GM21619 (cell line): ENCODE measurements at regions not wholly inside any gene's neighbourhood (a gene's known extent, or its start where the extent isn't known, plus 50 kb on each side); places are given as distances from the start of the nearest gene placed in this dataset.
"Not testable (repeated sequence)": the region's sequence is repeated elsewhere in the genome, so short reads cannot be mapped to it uniquely, and the experiment has no call there.

Source experiments
- ATAC-seq: cut with Tn5 transposase; IDR thresholded peaks from one replicate; pipeline ENCODE4 v1.9.1; 2021; ENCODE audit not compliant: unreplicated experiment

- ATAC-seq, result no peak
Measured at GRCh38 chr2:44084850-44085249, 83.8 kb upstream of the PPM1B start.

- ATAC-seq, result no peak
Measured at GRCh38 chr2:44086629-44087028, 82.0 kb upstream of the PPM1B start.

GRCh38 chr2:44087036-44087713 lies 81.5 kb upstream of the PPM1B start:
- peak; percentile 69 for ATAC-seq

- ATAC-seq, result no peak
Measured at GRCh38 chr2:44087714-44088092, 81.0 kb upstream of the PPM1B start.

- ATAC-seq, result not testable (repeated sequence)
Measured at GRCh38 chr2:44092519-44092918, 76.2 kb upstream of the PPM1B start.

- no peak for ATAC-seq
Measured at GRCh38 chr2:44093970-44094369, 74.7 kb upstream of the PPM1B start.

GRCh38 chr2:44097322-44097907 lies 71.3 kb upstream of the PPM1B start:
- ATAC-seq, result no peak

- ATAC-seq, result no peak
Measured at GRCh38 chr2:44098050-44098449, 70.6 kb upstream of the PPM1B start.

GRCh38 chr2:44098891-44099290 lies 69.8 kb upstream of the PPM1B start:
- ATAC-seq, result no peak

- ATAC-seq, result peak; percentile 47
Measured at GRCh38 chr2:44100351-44100750, 68.3 kb upstream of the PPM1B start.

- no peak for ATAC-seq
Measured at GRCh38 chr2:44101246-44101645, 67.4 kb upstream of the PPM1B start.

GRCh38 chr2:44102790-44103562 lies 65.7 kb upstream of the PPM1B start:
- ATAC-seq, result no peak

- ATAC-seq, result no peak
Measured at GRCh38 chr2:44103639-44104038, 65.0 kb upstream of the PPM1B start.

- ATAC-seq, result no peak
Measured at GRCh38 chr2:44104855-44105271, 63.8 kb upstream of the PPM1B start.

- not testable (repeated sequence) for ATAC-seq
Measured at GRCh38 chr2:44106509-44106908, 62.2 kb upstream of the PPM1B start.

- ATAC-seq, result peak; percentile 78
Measured at GRCh38 chr2:44107086-44107740, 61.5 kb upstream of the PPM1B start.

GRCh38 chr2:44107974-44108373 lies 60.7 kb upstream of the PPM1B start:
- no peak for ATAC-seq

GRCh38 chr2:44109166-44109565 lies 59.5 kb upstream of the PPM1B start:
- ATAC-seq, result no peak

- ATAC-seq, result no peak
Measured at GRCh38 chr2:44110444-44110843, 58.2 kb upstream of the PPM1B start.

- ATAC-seq, result no peak
Measured at GRCh38 chr2:44112096-44112495, 56.6 kb upstream of the PPM1B start.

GRCh38 chr2:44116319-44116718 lies 52.4 kb upstream of the PPM1B start:
- ATAC-seq, result no peak

- ATAC-seq, result no peak
Measured at GRCh38 chr2:44118257-44118656, 50.4 kb upstream of the PPM1B start.
